ENCODE measurements at regions not wholly inside any gene's neighbourhood (a gene's known extent, or its start where the extent isn't known, plus 50 kb on each side); places are given as distances from the start of the nearest gene placed in this dataset.

- TF ChIP-seq EGR1 (IDR thresholded peaks at IDR 0.05) (no peak), REST (IDR thresholded peaks at IDR 0.05; ENCODE audit: low read depth) (no peak), USF1 (IDR thresholded peaks at IDR 0.05) (no peak), CEBPB (IDR thresholded peaks at IDR 0.05) (no peak), YY1 (IDR thresholded peaks at IDR 0.05; ENCODE audit: low read depth) (no peak), MAX (IDR thresholded peaks at IDR 0.05) (no peak), NFIC (IDR thresholded peaks at IDR 0.05) (no peak)
These were observed 142.6 kb downstream of the PSMG1 start for GRCh38 chr21:39040494-39041110.

Data from Ishikawa (cell line).